H1 (cell line): ENCODE measurements at regions not wholly inside any gene's neighbourhood (a gene's known extent, or its start where the extent isn't known, plus 50 kb on each side); places are given as distances from the start of the nearest gene placed in this dataset.

Experiments used
- CTCF ChIA-PET: fragments of 300-600 bp; sonication (Branson Sonifier 250); formaldehyde crosslinking; loops from one replicate; lab custom pipeline; 2021; ENCODE audit not compliant: partially characterized antibody; lab: Charles Lee
- POLR2A ChIA-PET: fragments of 300-600 bp; sonication (Branson Sonifier 250); formaldehyde crosslinking; loops from one replicate; lab custom pipeline; 2021; ENCODE audit warnings: inconsistent platforms; ENCODE audit not compliant: partially characterized antibody; lab: Charles Lee
- DNase-seq, 2 experiments: peaks; one replicate each; pipeline versions ENCODE4 v3.0.0 to v3.0.0-alpha.2; 2010 to 2022; ENCODE audit warnings: low spot score in 2 of 2, low read depth in 1 of 2, mixed read lengths in 1 of 2
- FAIRE-seq: peaks from 2 replicates; lab custom pipeline; 2011; peaks lifted over from hg19 to GRCh38; lab: Jason Lieb, UNC
- H2AFZ ChIP-seq: 2 replicates; pipeline ENCODE4 v1.8.1; 2012; ENCODE audit warnings: low read length, inconsistent platforms
- H2AK5ac ChIP-seq: 2 replicates; pipeline ENCODE4 v1.6.1; 2013; ENCODE audit warnings: low read depth, low read length
- H2BK120ac ChIP-seq: replicated peaks from 2 replicates; pipeline ENCODE3; 2013; ENCODE audit warnings: low read depth, low read length, inconsistent platforms
- H2BK12ac ChIP-seq: 2 replicates; pipeline ENCODE4 v1.6.1; 2013; ENCODE audit warnings: low read depth, low read length
- H2BK15ac ChIP-seq: 2 replicates; pipeline ENCODE4 v1.6.1; 2013; ENCODE audit warnings: low read length
- H2BK20ac ChIP-seq: 2 replicates; pipeline ENCODE4 v1.6.1; 2013; ENCODE audit warnings: low read length
- H2BK5ac ChIP-seq: 2 replicates; pipeline ENCODE4 v1.6.1; 2013; ENCODE audit warnings: low read depth, low read length
- H3K14ac ChIP-seq: 2 replicates; pipeline ENCODE4 v1.6.1; 2013; ENCODE audit warnings: inconsistent platforms; ENCODE audit not compliant: insufficient read length
- H3K18ac ChIP-seq: 2 replicates; pipeline ENCODE4 v1.6.1; 2013; ENCODE audit warnings: low read length; ENCODE audit errors: extremely low read depth
- H3K23ac ChIP-seq: 2 replicates; pipeline ENCODE4 v1.6.1; 2013; ENCODE audit warnings: inconsistent platforms; ENCODE audit not compliant: insufficient read length
- H3K23me2 ChIP-seq: 2 replicates; pipeline ENCODE4 v1.6.1; 2013; ENCODE audit warnings: low read depth, low read length
- H3K27ac ChIP-seq: 2 replicates; pipeline ENCODE4 v1.6.1; 2011; ENCODE audit warnings: low read depth, low read length, inconsistent platforms
- H3K27me3 ChIP-seq, 4 experiments: replicated peaks in 1 of 4; 1 replicate in 1 of 4; 2 replicates in 3 of 4; pipeline versions ENCODE4 v1.6.1 to v1.8.1; 2011 to 2013; ENCODE audit warnings: low read length in 3 of 4, mild to moderate bottlenecking in 3 of 4, inconsistent platforms in 2 of 4, mixed read lengths in 2 of 4, moderate library complexity in 1 of 4; ENCODE audit not compliant: control insufficient read depth in 3 of 4, insufficient read depth in 3 of 4; ENCODE audit errors: extremely low read depth in 1 of 4
- H3K36me3 ChIP-seq, 4 experiments: 2 replicates each; pipeline versions ENCODE4 v1.6.1 to v1.8.1; 2011 to 2013; ENCODE audit warnings: mild to moderate bottlenecking in 4 of 4, low read length in 3 of 4, moderate library complexity in 2 of 4, control low read depth in 1 of 4, inconsistent platforms in 1 of 4; ENCODE audit not compliant: insufficient read depth in 4 of 4, control insufficient read depth in 2 of 4
- H3K4ac ChIP-seq: replicated peaks from 2 replicates; pipeline ENCODE3; 2013; ENCODE audit warnings: low read length, low read depth, mixed read lengths, inconsistent platforms; ENCODE audit not compliant: insufficient read length
- H3K4me1 ChIP-seq, 4 experiments: replicated peaks in 1 of 4; 1 replicate in 1 of 4; 2 replicates in 3 of 4; pipeline versions ENCODE4 v1.6.1 to v1.8.1; 2011 to 2013; ENCODE audit warnings: low read length in 3 of 4, inconsistent platforms in 2 of 4, mixed read lengths in 1 of 4; ENCODE audit not compliant: insufficient read depth in 4 of 4, control insufficient read depth in 3 of 4
- H3K4me2 ChIP-seq, 2 experiments: 2 replicates each; pipeline versions ENCODE4 v1.6.1 to v1.8.1; 2011 to 2013; ENCODE audit warnings: low read depth in 2 of 2, low read length in 2 of 2, control low read depth in 1 of 2, inconsistent platforms in 1 of 2, mild to moderate bottlenecking in 1 of 2; ENCODE audit not compliant: insufficient read depth in 1 of 2
- H3K4me3 ChIP-seq, 4 experiments: fragments of 200-600, 300-600 bp in 1 of 4; sonication (generic), shearing (Covaris generic), sonication (Bioruptor Twin) in 1 of 4; 2 replicates each; pipeline versions ENCODE4 v1.5.1 to v1.8.1; 2011 to 2016; ENCODE audit warnings: low read length in 4 of 4, low read depth in 3 of 4, control low read depth in 2 of 4, inconsistent platforms in 2 of 4, mild to moderate bottlenecking in 2 of 4, mixed read lengths in 1 of 4, moderate library complexity in 1 of 4; ENCODE audit not compliant: insufficient read depth in 2 of 4; ENCODE audit errors: extremely low read depth in 1 of 4
- H3K56ac ChIP-seq: replicated peaks from 2 replicates; pipeline ENCODE3; 2013; ENCODE audit warnings: low read depth, mild to moderate bottlenecking, mixed read lengths, low read length, inconsistent platforms; ENCODE audit not compliant: insufficient read length
- H3K79me1 ChIP-seq: 2 replicates; pipeline ENCODE4 v1.6.1; 2013; ENCODE audit warnings: low read depth, low read length, control low read depth
- H3K79me2 ChIP-seq, 2 experiments: 2 replicates each; pipeline versions ENCODE4 v1.6.1 to v1.8.1; 2012 to 2013; ENCODE audit warnings: low read length in 2 of 2, mild to moderate bottlenecking in 2 of 2, inconsistent platforms in 1 of 2; ENCODE audit not compliant: insufficient read depth in 2 of 2, control insufficient read depth in 1 of 2
- H3K9ac ChIP-seq, 4 experiments: replicated peaks in 1 of 4; 1 replicate in 1 of 4; 2 replicates in 3 of 4; pipeline versions ENCODE4 v1.6.1 to v1.8.1; 2011 to 2013; ENCODE audit warnings: low read depth in 3 of 4, low read length in 3 of 4, control low read depth in 2 of 4, mild to moderate bottlenecking in 2 of 4, moderate library complexity in 2 of 4, inconsistent platforms in 1 of 4; ENCODE audit errors: extremely low read depth in 1 of 4
- H3K9me3 ChIP-seq, 2 experiments: 2 replicates each; pipeline versions ENCODE4 v1.6.1 to v1.8.1; 2012 to 2013; ENCODE audit warnings: mild to moderate bottlenecking in 2 of 2, moderate library complexity in 2 of 2, control low read depth in 1 of 2, inconsistent platforms in 1 of 2, low read depth in 1 of 2, low read length in 1 of 2, mixed read lengths in 1 of 2; ENCODE audit not compliant: insufficient read depth in 2 of 2
- H4K20me1 ChIP-seq, 2 experiments: replicated peaks in 1 of 2; 2 replicates each; pipeline versions ENCODE3 to v1.8.1; 2011 to 2013; ENCODE audit warnings: inconsistent platforms in 2 of 2, low read length in 2 of 2, mild to moderate bottlenecking in 1 of 2; ENCODE audit not compliant: insufficient read depth in 2 of 2, control insufficient read depth in 1 of 2
- H4K5ac ChIP-seq: 2 replicates; pipeline ENCODE4 v1.6.1; 2013; ENCODE audit warnings: low read length, low read depth, mixed read lengths, inconsistent platforms; ENCODE audit not compliant: insufficient read length
- H4K8ac ChIP-seq: 2 replicates; pipeline ENCODE4 v1.8.0; 2013; ENCODE audit warnings: mild to moderate bottlenecking, moderate library complexity, low read length, inconsistent platforms; ENCODE audit not compliant: insufficient read depth; ENCODE audit errors: extremely low read depth
- H4K91ac ChIP-seq: replicated peaks from 2 replicates; pipeline ENCODE3; 2013; ENCODE audit warnings: low read length, mixed read lengths, inconsistent platforms; ENCODE audit not compliant: insufficient read length
- BACH1 ChIP-seq: IDR thresholded peaks from 2 replicates; pipeline ENCODE4 v1.6.1; 2012; ENCODE audit warnings: low read length, improper control_type of control experiment
- CBX8 ChIP-seq: fragments of 300-800, 300-1000 bp; sonication (generic); IDR thresholded peaks from 2 replicates; pipeline ENCODE4 v1.7.1; 2016; ENCODE audit warnings: low read depth, low read length, borderline replicate concordance
- CHD2 ChIP-seq: IDR thresholded peaks from 2 replicates; pipeline ENCODE4 v1.6.1; 2012; ENCODE audit warnings: low read length, improper control_type of control experiment
- CTCF ChIP-seq, 3 experiments: IDR thresholded peaks; 1 replicate in 2 of 3; 2 replicates in 1 of 3; pipeline versions ENCODE4 v1.5.1 to v1.6.1; 2011; ENCODE audit warnings: low read length in 3 of 3, mild to moderate bottlenecking in 3 of 3, inconsistent platforms in 2 of 3, low read depth in 1 of 3, moderate library complexity in 1 of 3; ENCODE audit not compliant: insufficient read depth in 1 of 3; ENCODE audit errors: control extremely low read depth in 1 of 3
- FOSL1 ChIP-seq: IDR thresholded peaks from 2 replicates; pipeline ENCODE4 v1.6.1; 2011; ENCODE audit warnings: mild to moderate bottlenecking, low read depth, low read length, moderate library complexity; ENCODE audit not compliant: insufficient read depth
- HDAC6 ChIP-seq: IDR thresholded peaks from one replicate; pipeline ENCODE4 v1.7.1; 2012; ENCODE audit warnings: low read depth, mild to moderate bottlenecking, inconsistent platforms, low read length, moderate library complexity
- JUND ChIP-seq: IDR thresholded peaks from 2 replicates; pipeline ENCODE4 v1.6.1; 2011; ENCODE audit warnings: mild to moderate bottlenecking, improper control_type of control experiment, low read length
- KDM4A ChIP-seq: IDR thresholded peaks from one replicate; pipeline ENCODE4 v1.7.1; 2012; ENCODE audit warnings: low read depth, mild to moderate bottlenecking, moderate library complexity, low read length, inconsistent platforms; ENCODE audit not compliant: severe bottlenecking
- KDM5A ChIP-seq: fragments of 200-600 bp; IDR thresholded peaks from 2 replicates; pipeline ENCODE4 v1.7.1; 2012; ENCODE audit warnings: mild to moderate bottlenecking, low read length, inconsistent platforms, mixed read lengths
- NRF1 ChIP-seq: IDR thresholded peaks from 2 replicates; pipeline ENCODE4 v1.6.1; 2011; ENCODE audit warnings: mild to moderate bottlenecking, low read depth, low read length, improper control_type of control experiment
- POU5F1 ChIP-seq: IDR thresholded peaks from 2 replicates; pipeline ENCODE4 v1.6.1; 2011; ENCODE audit warnings: low read depth, mild to moderate bottlenecking, low read length, moderate library complexity
- RXRA ChIP-seq: IDR thresholded peaks from 2 replicates; pipeline ENCODE4 v1.6.1; 2011; ENCODE audit warnings: low read depth, mild to moderate bottlenecking, low read length, moderate library complexity; ENCODE audit not compliant: insufficient read depth
- YY1 ChIP-seq: IDR thresholded peaks from 2 replicates; pipeline ENCODE4 v1.6.1; 2011; ENCODE audit warnings: low read depth, mild to moderate bottlenecking, low read length
- WGBS, 2 experiments: shearing (Covaris generic) in 1 of 2; methylation state at CpG; one replicate each; pipeline versions ENCODE4 v1.1.6 to v1.1.7; 2013 to 2015; ENCODE audit warnings: low lambda C conversion rate in 2 of 2, mixed read lengths in 2 of 2, inconsistent platforms in 1 of 2, low coverage in 1 of 2, missing lambda C conversion rate in 1 of 2; ENCODE audit not compliant: insufficient replicate concordance in 2 of 2, insufficient coverage in 1 of 2, insufficient read length in 1 of 2; ENCODE audit errors: extremely low coverage in 1 of 2, missing lambda C conversion rate in 1 of 2; 5-methylcytosine and 5-hydroxymethylcytosine counted together

- Histone ChIP-seq H2BK5ac (no peak overlapping the region), H3K56ac (no peak overlapping the region), H3K9ac (no peak overlapping the region), H3K23ac (no peak overlapping the region), H4K8ac (no peak overlapping the region), H2AK5ac (no peak overlapping the region), H4K20me1 (no peaks in the 10 kb centered on the region), H3K23me2 (no peaks in the 10 kb centered on the region; the same call in 1 of the 2 replicates), H3K27ac (no peak overlapping the region), H3K9me3 (no peaks in the 10 kb centered on the region), H3K79me1 (no peaks in the 10 kb centered on the region), H2BK120ac (no peak overlapping the region), H3K4me3 (no peak overlapping the region), H2BK20ac (no peak overlapping the region), H2BK12ac (no peak overlapping the region), H3K4ac (no peak overlapping the region), H2BK15ac (no peak overlapping the region), H2AFZ (no peak overlapping the region), H4K5ac (no peak overlapping the region), H4K91ac (no peak overlapping the region), H3K18ac (no peak overlapping the region), H3K79me2 (no peaks in the 10 kb centered on the region), H3K4me1 (no peaks in the 10 kb centered on the region), H3K4me2 (no peak overlapping the region), H3K36me3 (no peaks in the 10 kb centered on the region), H3K14ac (no peak overlapping the region), H3K27me3 (no peaks in the 10 kb centered on the region)
- FAIRE-seq (no peak), DNase-seq (no peak)
- WGBS, 2 experiments = 92% methylated on average over 4 of the region's 4 CpGs; no CpG with 5 or more reads in 1 of the 2 experiments
- no peak for TF ChIP-seq CTCF (IDR thresholded peaks at IDR 0.05; ENCODE audit: control extremely low read depth in 1 of 3, insufficient read depth in 1 of 3, low read depth in 1 of 3, low read length in 3 of 3)
- no peak for TF ChIP-seq FOSL1
- no peak for TF ChIP-seq POU5F1
- TF ChIP-seq CBX8 = no peak
- TF ChIP-seq BACH1 = no peak
- TF ChIP-seq KDM5A = no peak
- no peak for TF ChIP-seq YY1
- no peak for TF ChIP-seq JUND
- TF ChIP-seq HDAC6 = no peak
- no peak for TF ChIP-seq KDM4A
- no peak for TF ChIP-seq NRF1
- no peak for TF ChIP-seq RXRA
- TF ChIP-seq CHD2 = no peak
- POLR2A ChIA-PET = no interaction called here
- CTCF ChIA-PET = interaction anchor here (0.5 kb wide), 1 partner anchor 487 kb away, joined by 3 read pairs; no protein-coding TSS in a partner anchor
These were observed 112.4 kb upstream of the STT3B start for GRCh38 chr3:31420311-31420710.
